NCI-H187 treated with DMSO at 0.1 percent for 48 hours (cell line): ENCODE measurements at regions not wholly inside any gene's neighbourhood (a gene's known extent, or its start where the extent isn't known, plus 50 kb on each side); places are given as distances from the start of the nearest gene placed in this dataset.

Source experiments
- DNase-seq: peaks from one replicate; lab custom pipeline; 2025; lab: John Stamatoyannopoulos, UW

GRCh38 chr2:64769392-64770044 is 115.8 kb upstream of the SERTAD2 start:
- no peak for DNase-seq

GRCh38 chr2:64770137-64770780 is 116.5 kb upstream of the SERTAD2 start:
- no peak for DNase-seq

DNA sequence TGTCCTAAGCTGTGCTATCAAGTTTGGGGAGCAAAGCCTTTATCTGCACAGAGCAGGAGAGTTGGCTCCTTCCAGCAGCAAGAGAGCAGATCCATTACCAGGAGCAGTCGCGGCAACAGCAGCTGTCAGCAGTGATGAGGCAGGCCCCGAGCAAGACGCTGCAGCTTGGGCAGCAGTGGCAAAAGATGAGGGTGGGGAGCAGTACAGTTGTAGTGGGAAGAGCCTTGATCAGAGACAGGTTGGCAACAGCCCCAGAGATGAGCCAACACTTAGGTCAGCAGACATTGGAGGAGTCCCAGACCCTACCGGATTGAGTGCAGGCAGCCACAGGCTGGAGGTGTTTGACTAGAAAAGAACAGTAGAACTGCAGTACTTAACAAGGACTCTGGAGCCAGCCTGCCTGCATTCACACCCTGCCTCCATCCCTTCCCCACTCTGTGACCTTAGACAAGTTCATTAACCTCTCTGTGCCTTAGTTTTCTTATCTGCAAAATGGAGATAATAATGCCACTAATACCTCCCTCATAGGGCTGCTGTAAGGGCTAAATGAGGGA is 117.1 kb upstream of the SERTAD2 start:
- no peak for DNase-seq

DNA sequence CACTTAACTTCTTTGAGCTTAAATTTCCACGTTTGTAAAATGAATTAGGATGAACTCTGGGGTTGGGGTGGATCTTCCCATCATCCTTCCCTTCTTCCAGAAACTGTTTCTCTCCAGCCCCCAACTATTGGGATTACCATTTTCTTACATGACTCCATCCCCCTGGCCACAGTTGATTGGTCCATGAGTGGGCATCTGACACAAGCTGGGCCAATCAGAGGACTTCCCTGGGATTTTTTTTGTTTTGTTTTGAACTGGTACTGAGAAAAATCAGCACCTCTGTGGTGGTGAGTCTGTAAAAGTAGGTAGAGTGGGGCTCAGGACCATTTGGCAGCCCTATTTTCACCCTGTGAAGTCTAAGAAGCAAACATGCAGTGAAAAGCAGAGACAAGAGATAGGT is 118.0 kb upstream of the SERTAD2 start:
- DNase-seq = no peak

DNA sequence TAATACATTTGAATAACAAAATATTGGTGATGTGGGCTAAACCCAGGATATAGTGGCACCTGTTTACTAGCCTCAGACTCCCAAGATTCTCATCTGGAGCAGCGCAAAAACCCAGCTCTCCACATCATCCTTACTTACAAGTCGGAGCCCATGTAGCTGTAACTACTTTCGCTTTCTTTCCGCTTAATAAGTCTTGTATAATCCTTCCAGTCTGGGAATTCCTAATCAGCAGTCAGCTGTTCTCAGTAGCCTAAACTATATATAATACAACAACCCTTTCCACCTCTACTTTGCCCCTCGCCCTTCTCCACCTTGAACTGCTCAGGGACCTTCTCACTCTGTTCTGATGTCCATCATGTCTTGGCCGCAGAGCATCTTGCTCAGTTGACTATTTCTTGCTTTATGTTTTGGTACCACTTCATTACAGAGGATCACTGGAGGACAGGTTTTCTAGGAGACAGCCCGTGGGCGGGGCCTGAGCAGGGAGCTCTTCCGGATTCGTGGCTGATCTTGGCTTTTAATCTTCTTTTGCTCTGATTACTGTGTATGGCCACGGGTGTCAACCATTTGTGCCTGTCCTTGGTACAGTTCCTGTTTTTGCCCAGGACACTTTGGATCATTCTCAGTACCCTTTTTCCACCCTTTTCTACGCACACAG is 119.9 kb upstream of the SERTAD2 start:
- DNase-seq = no peak

- DNase-seq = no peak
These were observed 124.1 kb upstream of the SERTAD2 start for GRCh38 chr2:64777841-64778240.

DNA sequence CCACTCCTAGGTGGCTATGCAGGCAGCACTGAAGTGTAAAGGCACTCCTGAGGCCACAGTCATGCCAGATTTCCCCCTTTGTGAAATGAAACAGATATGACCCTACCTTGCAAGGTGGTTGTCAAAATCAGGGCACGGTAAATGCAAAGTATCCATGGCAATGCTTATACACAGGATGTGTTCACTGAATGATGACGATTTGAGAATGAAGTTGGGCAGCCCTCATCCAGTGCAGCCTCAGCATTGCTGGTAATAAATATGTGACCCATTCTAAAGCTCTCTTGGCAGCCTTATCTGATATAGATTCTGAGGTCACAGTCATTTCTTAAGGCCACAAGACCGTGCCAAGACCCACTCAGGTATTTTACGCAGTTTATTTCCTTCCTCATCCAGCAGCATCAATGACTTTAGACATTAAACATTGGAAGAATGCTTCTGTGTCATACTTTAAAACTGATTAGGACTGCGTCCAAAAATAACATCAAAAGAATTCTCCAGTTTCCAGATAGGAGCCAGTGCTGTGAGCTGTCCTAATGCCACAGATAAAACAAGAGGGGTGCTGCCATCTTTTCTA is 125.5 kb upstream of the SERTAD2 start:
- no peak for DNase-seq

- DNase-seq = no peak
These were observed 126.3 kb upstream of the SERTAD2 start for GRCh38 chr2:64780041-64780440.

GRCh38 chr2:64781711-64782390 is 128.1 kb upstream of the SERTAD2 start:
- DNase-seq = no peak

- DNase-seq = no peak
These were observed 130.7 kb upstream of the SERTAD2 start for GRCh38 chr2:64784168-64785061.

GRCh38 chr2:64785245-64785644 is 131.5 kb upstream of the SERTAD2 start:
- no peak for DNase-seq

DNA sequence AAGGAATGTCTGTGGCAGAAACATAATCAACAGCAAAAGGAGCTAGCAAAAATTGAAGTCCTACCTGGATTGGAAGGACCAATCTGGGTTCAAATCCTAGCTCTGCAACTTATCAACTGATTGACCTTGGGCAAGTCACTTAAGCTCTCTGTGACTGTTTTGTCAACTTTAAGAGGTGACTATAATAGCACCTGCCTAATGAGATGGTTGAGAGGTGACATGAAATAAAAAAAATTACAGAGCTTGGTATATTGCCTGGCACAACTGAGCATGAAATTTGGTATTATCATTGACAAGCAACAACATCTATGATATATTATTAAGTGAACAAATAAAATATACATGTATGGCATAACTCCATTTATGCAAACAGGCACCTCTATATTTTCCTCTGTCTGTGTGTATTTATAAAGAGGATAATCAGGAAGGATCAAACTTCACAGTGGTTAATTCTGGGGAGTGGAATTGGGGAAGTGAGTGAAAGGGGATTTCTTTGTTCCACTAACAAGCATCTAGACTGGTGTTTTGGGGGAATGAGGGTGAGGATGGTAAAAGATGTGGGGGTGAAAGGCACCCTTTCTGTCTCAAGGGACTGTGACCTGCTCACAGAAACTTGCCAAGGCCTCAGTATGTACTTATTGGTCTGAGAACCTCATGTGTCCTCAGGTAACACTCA is 132.8 kb upstream of the SERTAD2 start:
- DNase-seq = no peak

DNA sequence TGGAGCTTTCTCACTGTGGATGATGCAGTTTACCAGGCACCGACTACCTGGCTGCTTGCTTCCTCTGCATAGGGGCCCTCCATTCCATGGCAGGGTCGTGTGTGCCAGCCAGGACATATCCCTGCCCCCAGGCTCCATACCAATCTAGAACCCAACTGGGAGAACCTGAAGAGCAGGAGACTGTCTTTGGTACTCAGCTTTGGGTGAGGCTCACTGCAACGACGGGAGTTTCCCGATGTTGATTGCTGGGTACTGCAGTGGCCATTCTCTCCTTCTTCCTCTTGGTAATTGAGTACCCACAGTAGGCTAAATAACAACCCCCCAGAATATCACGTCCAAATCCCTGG is 133.3 kb upstream of the SERTAD2 start:
- DNase-seq = no peak

- DNase-seq = no peak
These were observed 134.0 kb upstream of the SERTAD2 start for GRCh38 chr2:64787698-64788097.

DNA sequence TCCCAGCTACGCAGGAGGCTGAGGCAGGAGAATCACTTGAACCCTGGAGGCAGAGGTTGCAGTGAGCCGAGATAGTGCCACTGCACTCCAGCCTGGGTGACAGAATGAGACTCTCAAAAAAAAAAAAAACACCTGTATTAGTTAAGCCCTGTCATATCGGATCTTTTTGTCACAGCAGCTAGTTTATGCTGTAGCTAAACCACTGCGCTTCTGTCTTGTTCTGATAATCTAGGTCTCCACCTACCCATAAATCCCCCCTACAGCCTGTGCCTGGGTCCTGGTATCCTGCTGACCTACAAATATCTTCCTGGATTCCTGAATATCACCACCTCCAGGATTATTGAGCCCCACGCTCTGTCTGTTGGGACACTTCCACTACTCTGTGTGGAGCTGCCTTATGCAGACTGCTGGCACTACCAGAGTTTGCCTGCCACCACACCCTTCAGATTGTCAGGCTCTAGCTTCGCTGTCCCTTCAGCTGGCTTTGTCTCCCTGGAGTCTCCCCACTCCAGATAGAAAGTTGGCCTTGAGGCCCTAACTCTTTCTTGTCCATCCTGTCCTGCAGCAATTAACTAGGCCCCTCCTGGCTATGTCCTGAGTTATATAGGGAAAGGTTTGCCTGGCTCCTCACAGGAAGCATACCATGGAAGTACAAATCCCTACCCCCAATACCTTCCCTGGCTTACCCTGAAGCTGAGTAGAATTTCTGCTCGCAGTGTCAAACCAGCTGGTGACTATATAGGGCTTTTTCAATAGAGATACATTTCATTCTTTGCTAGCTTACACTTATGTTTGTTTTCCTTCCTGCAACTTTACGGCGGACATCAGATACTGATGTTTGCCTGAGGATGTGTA is 136.0 kb upstream of the SERTAD2 start:
- DNase-seq = no peak

- DNase-seq = no peak
These were observed 138.6 kb upstream of the SERTAD2 start for GRCh38 chr2:64792300-64792699.

DNA sequence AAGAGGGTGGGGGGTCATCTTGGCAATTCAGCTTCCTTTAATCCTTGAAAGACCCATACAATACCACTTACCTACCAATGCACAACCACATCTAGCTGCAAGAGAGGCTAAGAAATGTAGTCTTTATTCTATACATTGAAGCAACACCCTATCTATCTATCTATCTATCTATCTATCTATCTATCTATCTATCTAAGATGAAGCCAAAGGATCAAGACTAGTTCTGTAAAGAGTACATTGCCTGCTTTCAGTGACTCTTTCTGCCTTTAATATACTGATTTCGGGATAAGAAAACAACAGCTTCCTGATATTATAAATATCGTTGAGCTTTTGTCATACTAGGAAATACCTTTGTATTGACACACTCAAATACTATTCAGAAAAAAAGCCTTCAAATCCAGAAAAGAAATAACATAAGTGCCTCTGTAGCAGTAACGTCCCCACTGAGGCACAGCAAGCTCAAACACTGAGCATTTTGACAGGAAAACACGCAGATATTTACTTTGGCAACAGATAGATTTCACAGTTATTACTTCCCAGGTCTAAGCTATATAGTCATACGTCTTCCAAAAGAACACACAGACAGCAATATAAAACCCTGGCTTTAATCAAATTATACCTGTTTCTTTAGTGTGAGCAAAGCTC is 139.4 kb upstream of the SERTAD2 start:
- DNase-seq = no peak

DNA sequence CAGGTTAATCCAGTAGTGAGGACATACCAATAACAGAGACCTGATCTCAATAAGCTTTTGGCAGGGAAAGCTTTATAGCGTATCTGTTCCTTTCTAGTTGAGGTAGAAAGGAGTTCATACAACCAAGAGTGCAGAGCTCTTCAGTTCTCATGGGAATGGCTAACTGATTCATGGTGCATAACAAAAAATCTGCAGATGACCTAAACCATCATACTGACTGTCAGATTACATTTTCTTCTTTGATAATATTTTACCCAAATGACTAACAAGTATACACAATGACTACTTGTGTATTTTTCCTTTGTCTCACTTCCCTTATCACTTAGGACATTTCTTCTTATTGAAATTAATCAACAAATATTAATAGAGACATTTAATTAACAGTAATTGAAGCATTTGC is 140.0 kb upstream of the SERTAD2 start:
- DNase-seq = no peak

- no peak for DNase-seq
These were observed 140.8 kb upstream of the SERTAD2 start for GRCh38 chr2:64794426-64794995.
